ENCODE measurements at regions not wholly inside any gene's neighbourhood (a gene's known extent, or its start where the extent isn't known, plus 50 kb on each side); places are given as distances from the start of the nearest gene placed in this dataset.
"Not testable (repeated sequence)": the region's sequence is repeated elsewhere in the genome, so short reads cannot be mapped to it uniquely, and the experiment has no call there.

- no peak for DNase-seq (ENCODE audit: low spot score)
These were observed 51.3 kb upstream of the CADPS start for GRCh38 chr3:62926494-62926893.

- no peak for DNase-seq (ENCODE audit: low spot score)
These were observed 53.0 kb upstream of the CADPS start for GRCh38 chr3:62928256-62928655.

DNA sequence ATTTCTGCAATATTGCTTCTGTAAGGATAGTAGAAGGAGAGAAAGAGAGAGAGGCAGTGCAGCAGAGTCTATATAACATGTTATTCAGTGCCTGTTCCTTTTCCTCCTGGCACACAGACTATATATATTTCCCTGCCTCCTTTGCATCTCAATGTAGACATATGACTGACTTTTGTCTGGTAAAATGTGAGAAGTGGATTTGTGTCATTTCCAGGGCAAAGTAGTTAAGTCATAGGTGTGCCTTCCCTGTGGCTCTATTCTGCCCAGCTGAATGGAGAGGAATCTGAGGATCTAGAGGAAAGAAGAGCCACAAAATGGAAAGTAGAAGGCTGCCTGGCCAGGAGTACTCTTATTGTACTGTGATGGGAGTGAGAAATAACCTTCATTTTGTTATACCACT lies 54.6 kb upstream of the CADPS start:
- no peak for DNase-seq (ENCODE audit: low spot score)

GRCh38 chr3:62935793-62936192 lies 60.6 kb upstream of the CADPS start:
- no peak for DNase-seq (ENCODE audit: low spot score)

- no peak for DNase-seq (ENCODE audit: low spot score)
These were observed 61.5 kb upstream of the CADPS start for GRCh38 chr3:62936626-62937254.

DNA sequence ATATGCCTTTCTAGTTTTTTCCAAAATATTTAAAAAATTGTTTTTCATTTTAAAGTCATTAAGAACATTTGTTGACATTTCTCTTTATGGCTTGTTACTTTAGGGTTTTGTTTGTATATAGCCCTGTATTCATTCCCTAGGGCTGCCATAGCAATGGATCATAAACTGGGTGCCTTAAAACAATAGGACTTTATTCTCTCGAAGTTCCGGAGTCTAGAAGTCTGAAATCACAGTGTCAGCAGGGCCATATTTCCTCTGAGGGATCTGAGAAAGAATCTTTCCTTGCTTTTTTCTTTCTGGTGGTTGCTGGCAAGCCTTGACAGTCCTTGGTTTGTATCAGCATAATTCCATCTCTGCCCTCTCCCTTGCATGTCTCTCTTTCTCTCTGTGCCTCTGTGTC lies 63.4 kb upstream of the CADPS start:
- DNase-seq (ENCODE audit: low spot score) = no peak

GRCh38 chr3:62939707-62940106 lies 64.5 kb upstream of the CADPS start:
- no peak for DNase-seq (ENCODE audit: low spot score)

DNA sequence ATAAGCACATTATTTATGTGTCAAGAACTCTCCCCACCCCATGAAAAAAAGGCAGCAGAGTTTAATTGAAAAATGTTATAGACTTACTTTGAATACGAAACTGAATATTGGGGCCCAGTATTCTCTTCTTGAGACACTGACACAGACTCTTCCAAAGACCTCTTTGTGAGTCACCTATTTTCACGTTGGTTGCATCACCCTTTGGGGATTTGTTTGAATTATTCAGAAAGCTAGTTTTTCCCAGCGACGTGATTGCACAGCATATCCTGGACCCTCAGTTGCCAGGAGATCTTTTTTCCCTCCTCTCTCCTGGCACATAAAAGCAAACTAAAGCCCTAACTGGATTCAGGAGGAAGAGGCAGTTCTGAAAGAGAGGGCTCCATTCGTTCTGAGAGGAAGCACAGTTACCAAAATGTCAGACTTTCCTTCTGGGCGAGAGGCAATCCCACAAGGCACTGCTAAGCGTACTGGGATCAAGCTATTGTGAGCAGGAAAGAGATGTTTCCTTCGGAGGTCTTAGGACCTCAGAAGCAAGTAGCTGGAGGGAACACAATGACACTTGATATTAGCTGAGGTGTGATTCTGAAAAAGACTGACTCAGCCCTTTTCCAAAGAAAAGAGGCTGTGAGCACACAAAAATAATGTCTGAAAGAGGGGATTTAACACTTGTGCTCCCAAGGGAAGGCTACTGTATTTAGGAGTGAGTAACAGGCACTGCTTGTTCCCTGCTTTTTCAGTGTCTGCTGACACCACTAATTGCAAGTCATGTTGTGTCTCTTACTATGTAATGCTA lies 65.8 kb upstream of the CADPS start:
- DNase-seq (ENCODE audit: low spot score) = no peak

DNA sequence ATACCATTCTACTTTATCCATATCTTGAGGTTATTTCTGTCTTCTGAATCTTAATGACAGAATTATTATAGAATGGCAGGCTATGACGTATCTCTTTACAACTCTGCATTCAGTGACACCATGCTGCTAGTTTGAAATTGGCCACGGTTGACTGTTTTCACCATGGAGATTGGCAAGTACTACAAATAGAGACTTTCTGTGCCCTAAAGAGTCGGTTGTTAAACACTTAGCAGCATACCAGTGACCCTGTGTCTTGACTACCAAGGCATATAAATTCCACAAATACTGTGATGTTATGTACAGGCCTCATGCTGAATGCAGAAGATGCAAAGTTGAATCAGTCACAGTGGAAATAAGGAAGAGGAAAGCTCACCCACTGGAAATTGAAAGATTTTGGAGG lies 67.0 kb upstream of the CADPS start:
- DNase-seq (ENCODE audit: low spot score) = no peak

DNA sequence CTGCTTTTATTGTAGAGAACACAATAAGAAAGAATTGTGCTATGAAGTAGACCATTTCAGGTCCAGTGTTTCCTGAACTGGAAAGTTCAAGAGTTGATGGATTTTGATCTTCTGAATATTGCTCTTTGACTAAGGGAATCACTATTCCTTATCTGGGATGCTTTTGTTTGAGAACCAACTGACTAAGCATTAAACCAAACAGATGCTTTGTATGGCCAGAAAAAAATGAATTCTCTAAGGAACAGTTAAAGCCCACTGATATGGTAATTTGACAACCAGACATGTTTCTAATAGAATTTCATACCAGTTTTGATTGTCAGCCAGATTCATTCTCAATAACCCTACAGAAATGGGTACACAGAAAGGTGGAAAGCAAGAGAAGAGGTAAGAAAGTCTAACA lies 67.5 kb upstream of the CADPS start:
- DNase-seq (ENCODE audit: low spot score) = no peak

GRCh38 chr3:62948921-62949320 lies 73.7 kb upstream of the CADPS start:
- DNase-seq (ENCODE audit: low spot score) = no peak

- DNase-seq (ENCODE audit: low spot score) = no peak
These were observed 75.0 kb upstream of the CADPS start for GRCh38 chr3:62950210-62950609.

- DNase-seq (ENCODE audit: low spot score) = no peak
These were observed 75.9 kb upstream of the CADPS start for GRCh38 chr3:62951037-62951613.

DNA sequence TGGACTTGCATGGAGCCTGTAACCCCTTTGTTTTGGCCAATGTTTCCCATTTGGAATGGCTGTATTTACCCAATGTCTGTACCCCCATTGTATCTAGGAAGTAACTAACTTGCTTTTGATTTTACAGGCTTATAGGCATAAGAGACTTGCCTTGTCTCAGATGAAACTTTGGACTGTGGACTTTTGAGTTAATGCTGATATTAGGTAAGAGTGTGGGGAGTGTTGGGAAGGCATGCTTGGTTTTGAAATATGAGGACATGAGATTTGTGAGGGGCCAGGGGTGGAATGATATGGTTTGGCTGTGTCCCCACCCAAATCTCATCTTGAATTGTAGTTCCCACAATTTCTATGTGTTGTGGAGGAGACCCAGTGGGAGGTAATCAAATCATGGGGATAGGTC lies 76.7 kb upstream of the CADPS start:
- DNase-seq (ENCODE audit: low spot score) = not testable (repeated sequence)

DNA sequence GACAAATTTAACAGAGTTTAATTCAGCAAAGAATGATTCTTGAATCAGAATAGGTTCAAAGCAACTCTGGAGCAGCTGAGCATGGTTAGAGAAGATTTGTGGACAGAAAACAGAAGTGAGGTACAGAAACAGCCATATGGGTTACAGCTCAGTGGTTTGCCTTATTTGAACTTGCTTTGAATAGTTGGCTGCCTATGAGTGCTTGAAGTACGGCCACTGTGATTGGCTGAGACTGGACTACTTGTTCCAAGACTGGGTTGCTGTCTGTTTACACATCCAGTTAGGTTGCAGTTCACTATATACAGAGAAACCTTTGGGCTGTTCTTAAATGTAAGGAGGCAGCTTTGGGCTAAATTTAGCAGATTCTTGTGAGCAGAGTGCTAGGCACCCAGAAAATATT lies 79.4 kb upstream of the CADPS start:
- DNase-seq (ENCODE audit: low spot score) = no peak

- no peak for DNase-seq (ENCODE audit: low spot score)
These were observed 79.9 kb upstream of the CADPS start for GRCh38 chr3:62955126-62955525.

- no peak for DNase-seq (ENCODE audit: low spot score)
These were observed 81.2 kb upstream of the CADPS start for GRCh38 chr3:62956411-62956810.

DNA sequence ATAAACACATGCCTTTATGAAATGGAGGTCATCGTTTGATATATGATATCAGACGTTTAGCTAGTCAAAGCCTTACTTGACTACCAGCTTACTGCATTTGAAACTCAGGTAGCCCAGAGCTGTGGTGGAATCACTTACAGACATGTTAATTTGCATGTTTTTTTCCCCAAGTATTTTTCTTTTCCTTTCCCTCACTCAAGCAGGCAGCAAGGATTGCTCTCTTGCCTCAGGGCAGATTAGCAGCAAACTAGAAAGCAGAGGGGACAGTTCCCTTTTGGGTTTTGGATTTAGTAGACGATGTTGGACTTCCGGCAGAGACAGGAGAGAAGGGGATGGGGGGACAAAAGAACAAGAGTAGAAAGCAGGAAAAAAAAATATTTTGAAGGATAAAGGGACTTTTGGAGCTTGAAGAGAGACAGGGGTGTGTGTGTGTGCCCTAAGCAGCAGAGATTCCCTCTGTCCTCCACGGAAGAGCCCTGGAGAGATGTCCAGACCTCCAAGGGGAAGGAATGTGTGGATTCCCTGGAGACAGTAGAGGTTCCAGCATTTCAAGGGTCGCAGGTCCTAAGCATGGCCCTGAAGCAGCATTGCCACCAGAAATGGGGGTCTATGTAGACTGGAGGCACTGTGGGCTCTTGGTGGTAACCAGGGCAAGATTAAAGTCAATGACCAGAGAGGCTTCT lies 86.8 kb upstream of the CADPS start:
- no peak for DNase-seq (ENCODE audit: low spot score)

DNA sequence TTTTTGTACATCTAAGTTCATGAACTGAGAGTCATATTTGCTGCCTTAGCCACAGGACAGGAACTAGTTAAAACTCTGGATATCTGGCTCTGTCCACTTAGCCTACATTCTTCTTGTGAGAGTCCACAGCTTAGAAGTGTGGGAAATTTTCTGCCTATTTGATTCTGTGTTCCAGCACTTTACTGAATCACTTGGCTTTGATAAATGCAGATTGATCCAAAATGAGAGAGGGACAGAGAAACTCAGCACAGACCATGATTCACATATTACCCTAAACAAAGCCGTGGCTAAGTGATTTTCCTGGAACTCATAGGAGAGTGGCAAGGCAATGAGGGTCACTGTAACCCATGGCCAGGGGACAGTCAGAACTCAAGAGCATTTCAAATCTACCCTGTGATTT lies 87.5 kb upstream of the CADPS start:
- no peak for DNase-seq (ENCODE audit: low spot score)

DNA sequence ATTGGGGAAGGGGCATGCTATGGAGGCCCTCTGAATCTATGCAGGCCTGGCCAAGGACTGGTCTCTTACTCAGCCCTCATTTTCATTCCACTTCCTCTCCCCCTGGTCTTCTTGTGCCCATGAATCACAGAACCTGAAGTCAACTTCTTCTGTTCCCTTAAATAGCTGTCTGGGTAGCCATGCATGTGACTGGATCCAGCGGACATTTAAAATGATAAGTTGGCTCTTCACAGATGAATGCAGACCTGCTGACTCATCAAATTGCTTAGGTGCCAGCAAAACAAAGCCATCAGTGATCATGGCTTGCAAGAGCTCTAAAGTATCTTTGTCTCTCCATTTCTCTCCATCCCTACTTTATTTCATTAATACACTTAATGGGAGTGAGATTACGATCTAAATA lies 90.1 kb upstream of the CADPS start:
- DNase-seq (ENCODE audit: low spot score) = no peak

DNA sequence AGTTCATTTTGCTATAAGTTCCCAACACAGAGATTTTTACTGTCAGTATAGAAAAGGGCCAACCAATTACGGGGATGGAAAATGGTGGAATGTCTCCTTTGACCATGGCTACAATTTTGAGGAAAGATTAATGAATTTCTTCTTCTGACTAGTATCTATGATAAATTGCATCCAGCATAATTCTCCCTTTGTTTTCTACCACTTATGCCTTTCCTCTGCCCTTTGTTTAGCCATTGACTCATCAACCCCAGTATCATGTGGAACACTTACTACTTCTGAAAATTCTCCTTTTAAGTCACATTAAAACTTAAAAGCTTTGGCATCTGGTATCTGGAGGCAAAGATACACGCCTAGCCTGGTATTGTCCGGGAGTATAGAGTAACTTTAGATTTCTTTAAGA lies 92.9 kb upstream of the CADPS start:
- DNase-seq (ENCODE audit: low spot score) = no peak

GRCh38 chr3:62970648-62971047 lies 95.4 kb upstream of the CADPS start:
- DNase-seq (ENCODE audit: low spot score) = no peak

DNA sequence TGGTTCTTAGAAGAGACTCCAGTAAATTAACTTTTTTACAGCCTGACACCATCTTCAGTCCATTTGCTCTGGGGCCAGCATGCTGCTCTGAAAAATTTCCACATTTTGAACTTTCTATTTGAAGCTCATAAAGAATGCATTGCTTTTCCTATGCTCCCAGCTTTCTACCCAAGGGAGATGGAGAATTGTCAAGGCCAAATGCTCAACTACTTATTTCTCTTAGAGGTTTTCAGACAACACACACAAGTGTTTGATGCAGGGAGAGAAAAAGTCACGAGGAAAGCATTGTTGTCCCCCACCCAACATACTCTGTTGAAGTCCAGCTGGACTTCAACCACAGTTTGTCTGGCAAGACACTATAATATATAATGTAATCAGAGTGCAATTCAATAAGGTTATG lies 100.3 kb upstream of the CADPS start:
- DNase-seq (ENCODE audit: low spot score) = no peak
